HEK293 (cell line): ENCODE measurements at regions not wholly inside any gene's neighbourhood (a gene's known extent, or its start where the extent isn't known, plus 50 kb on each side); places are given as distances from the start of the nearest gene placed in this dataset.

Source experiments
- CTCF ChIP-seq: fragments of 450-650 bp; formaldehyde crosslinking; IDR thresholded peaks from 2 replicates; pipeline ENCODE4 v1.5.1; 2016; ENCODE audit warnings: missing biosample characterization, missing genetic modification characterization
- SETDB1 ChIP-seq: IDR thresholded peaks from one replicate; pipeline ENCODE4 v1.6.1; 2017; ENCODE audit warnings: mild to moderate bottlenecking, low read length, moderate library complexity, mixed read lengths; ENCODE audit not compliant: insufficient read length
- ZNF510 ChIP-seq: fragments of 450-650 bp; formaldehyde crosslinking; IDR thresholded peaks from 2 replicates; pipeline ENCODE4 v1.5.1; 2018; ENCODE audit warnings: mild to moderate bottlenecking, missing genetic modification characterization, missing biosample characterization; ENCODE audit not compliant: insufficient replicate concordance
- ZNF558 ChIP-seq: fragments of 450-650 bp; formaldehyde crosslinking; IDR thresholded peaks from 2 replicates; pipeline ENCODE4 v1.5.1; 2016; ENCODE audit warnings: missing biosample characterization, missing genetic modification characterization
- TF ChIP-seq, protein P1 (sequence below): fragments of 450-650 bp; IDR thresholded peaks from 2 replicates; pipeline ENCODE4 v1.5.1; 2018; ENCODE audit warnings: missing biosample characterization, missing genetic modification characterization

DNA sequence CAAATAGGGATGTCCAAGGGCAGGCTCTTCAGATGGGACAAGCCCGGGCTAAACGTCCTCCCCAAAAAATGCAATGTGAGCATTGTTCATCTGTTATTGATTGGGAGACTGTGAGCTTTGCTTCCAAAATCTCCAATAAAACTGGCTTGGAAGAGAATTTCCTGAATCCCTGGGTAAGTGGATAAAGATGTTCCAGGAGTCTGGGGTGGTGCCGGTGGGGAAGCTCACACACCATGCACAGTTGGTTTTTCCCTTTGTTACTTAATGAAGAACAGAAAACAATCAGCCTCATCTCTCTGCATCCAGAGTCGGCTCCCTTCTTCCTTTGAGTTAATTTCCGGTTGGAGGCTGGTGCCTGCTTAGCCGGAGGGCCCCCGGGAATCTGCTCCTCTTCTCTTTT lies 72.1 kb upstream of the ZBTB40 start:
- TF ChIP-seq ZNF558 (no peak), CTCF (tag by site-specific recombination) (no peak), ZNF510 (tag by site-specific recombination) (no peak), SETDB1 (no peak)
- TF ChIP-seq, protein P1, sequence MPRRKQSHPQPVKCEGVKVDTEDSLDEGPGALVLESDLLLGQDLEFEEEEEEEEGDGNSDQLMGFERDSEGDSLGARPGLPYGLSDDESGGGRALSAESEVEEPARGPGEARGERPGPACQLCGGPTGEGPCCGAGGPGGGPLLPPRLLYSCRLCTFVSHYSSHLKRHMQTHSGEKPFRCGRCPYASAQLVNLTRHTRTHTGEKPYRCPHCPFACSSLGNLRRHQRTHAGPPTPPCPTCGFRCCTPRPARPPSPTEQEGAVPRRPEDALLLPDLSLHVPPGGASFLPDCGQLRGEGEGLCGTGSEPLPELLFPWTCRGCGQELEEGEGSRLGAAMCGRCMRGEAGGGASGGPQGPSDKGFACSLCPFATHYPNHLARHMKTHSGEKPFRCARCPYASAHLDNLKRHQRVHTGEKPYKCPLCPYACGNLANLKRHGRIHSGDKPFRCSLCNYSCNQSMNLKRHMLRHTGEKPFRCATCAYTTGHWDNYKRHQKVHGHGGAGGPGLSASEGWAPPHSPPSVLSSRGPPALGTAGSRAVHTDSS = no peak
